Activated naive CD8-positive, alpha-beta T cell (primary cell): ENCODE measurements at regions not wholly inside any gene's neighbourhood (a gene's known extent, or its start where the extent isn't known, plus 50 kb on each side); places are given as distances from the start of the nearest gene placed in this dataset.

ENCODE experiments used
- H3K27ac Mint-ChIP-seq: one replicate; pipeline ENCODE4 v1.8.0; 2021; ENCODE audit warnings: mixed read lengths
- H3K27me3 Mint-ChIP-seq: one replicate; pipeline ENCODE4 v1.8.0; 2021; ENCODE audit warnings: mixed read lengths
- H3K36me3 Mint-ChIP-seq: one replicate; pipeline ENCODE4 v1.8.0; 2021; ENCODE audit warnings: mixed read lengths
- H3K4me1 Mint-ChIP-seq: one replicate; pipeline ENCODE4 v1.8.0; 2021; ENCODE audit warnings: low read depth, mixed read lengths
- H3K4me3 Mint-ChIP-seq: one replicate; pipeline ENCODE4 v1.8.0; 2021; ENCODE audit warnings: mild to moderate bottlenecking, mixed read lengths
- H3K9me3 Mint-ChIP-seq: one replicate; pipeline ENCODE4 v1.8.0; 2021; ENCODE audit warnings: low read depth, mixed read lengths

GRCh38 chr4:14361084-14361483 lies 641.2 kb upstream of the CPEB2 start:
- Mint-ChIP-seq H3K27ac (no peak overlapping the region), H3K27me3 (no peaks in the 10 kb centered on the region), H3K4me3 (no peak overlapping the region), H3K9me3 (no peaks in the 10 kb centered on the region), H3K36me3 (no peaks in the 10 kb centered on the region), H3K4me1 (no peaks in the 10 kb centered on the region)

GRCh38 chr4:14362385-14362784 lies 639.9 kb upstream of the CPEB2 start:
- Mint-ChIP-seq H3K27me3 (no peaks in the 10 kb centered on the region), H3K4me3 (no peak overlapping the region), H3K27ac (no peak overlapping the region), H3K9me3 (no peaks in the 10 kb centered on the region), H3K36me3 (no peaks in the 10 kb centered on the region), H3K4me1 (no peaks in the 10 kb centered on the region)

- Mint-ChIP-seq H3K27me3 (no peaks in the 10 kb centered on the region), H3K4me3 (no peak overlapping the region)
Observed at GRCh38 chr4:14364953-14365536, 637.2 kb upstream of the CPEB2 start.

GRCh38 chr4:14368391-14368790 lies 633.9 kb upstream of the CPEB2 start:
- no peak overlapping the region for H3K27ac Mint-ChIP-seq
- H3K9me3 Mint-ChIP-seq = no peaks in the 10 kb centered on the region
- H3K4me1 Mint-ChIP-seq = no peaks in the 10 kb centered on the region
- H3K27me3 Mint-ChIP-seq = no peaks in the 10 kb centered on the region
- H3K4me3 Mint-ChIP-seq = no peak overlapping the region
- no peaks in the 10 kb centered on the region for H3K36me3 Mint-ChIP-seq

More at GRCh38 chr4:14364953-14365536, 637.2 kb upstream of the CPEB2 start:
- no peaks in the 10 kb centered on the region for H3K4me1 Mint-ChIP-seq
- no peaks in the 10 kb centered on the region for H3K9me3 Mint-ChIP-seq
- no peak overlapping the region for H3K27ac Mint-ChIP-seq
- H3K36me3 Mint-ChIP-seq = no peaks in the 10 kb centered on the region

GRCh38 chr4:14371131-14371530 lies 631.1 kb upstream of the CPEB2 start:
- Mint-ChIP-seq H3K36me3 (no peaks in the 10 kb centered on the region), H3K4me3 (no peak overlapping the region), H3K4me1 (no peaks in the 10 kb centered on the region), H3K27me3 (no peaks in the 10 kb centered on the region), H3K27ac (no peak overlapping the region), H3K9me3 (no peaks in the 10 kb centered on the region)

- Mint-ChIP-seq H3K4me1 (no peaks in the 10 kb centered on the region), H3K4me3 (no peak overlapping the region), H3K27me3 (no peaks in the 10 kb centered on the region), H3K9me3 (no peaks in the 10 kb centered on the region), H3K36me3 (no peaks in the 10 kb centered on the region), H3K27ac (no peak overlapping the region)
Observed at GRCh38 chr4:14375816-14376215, 626.5 kb upstream of the CPEB2 start.

- Mint-ChIP-seq H3K27me3 (no peaks in the 10 kb centered on the region), H3K4me3 (no peak overlapping the region), H3K36me3 (no peaks in the 10 kb centered on the region), H3K9me3 (no peaks in the 10 kb centered on the region), H3K4me1 (no peaks in the 10 kb centered on the region), H3K27ac (no peak overlapping the region)
Observed at GRCh38 chr4:14379183-14379582, 623.1 kb upstream of the CPEB2 start.

- no peak overlapping the region for H3K4me3 Mint-ChIP-seq
- H3K4me1 Mint-ChIP-seq = no peaks in the 10 kb centered on the region
- H3K36me3 Mint-ChIP-seq = no peaks in the 10 kb centered on the region
- no peak overlapping the region for H3K27ac Mint-ChIP-seq
- peaks cover 3% of the 10 kb centered on the region for H3K27me3 Mint-ChIP-seq
- H3K9me3 Mint-ChIP-seq = no peaks in the 10 kb centered on the region
Observed at GRCh38 chr4:14383652-14384051, 618.6 kb upstream of the CPEB2 start.

GRCh38 chr4:14384824-14385223 lies 617.5 kb upstream of the CPEB2 start:
- H3K4me1 Mint-ChIP-seq = no peaks in the 10 kb centered on the region
- no peak overlapping the region for H3K27ac Mint-ChIP-seq
- no peaks in the 10 kb centered on the region for H3K36me3 Mint-ChIP-seq
- H3K9me3 Mint-ChIP-seq = no peaks in the 10 kb centered on the region
- H3K27me3 Mint-ChIP-seq = peaks cover 3% of the 10 kb centered on the region
- no peak overlapping the region for H3K4me3 Mint-ChIP-seq

GRCh38 chr4:14386196-14386595 lies 616.1 kb upstream of the CPEB2 start:
- H3K36me3 Mint-ChIP-seq = no peaks in the 10 kb centered on the region
- no peaks in the 10 kb centered on the region for H3K9me3 Mint-ChIP-seq
- no peak overlapping the region for H3K4me3 Mint-ChIP-seq
- H3K27me3 Mint-ChIP-seq = peaks cover 3% of the 10 kb centered on the region
- H3K27ac Mint-ChIP-seq = no peak overlapping the region
- no peaks in the 10 kb centered on the region for H3K4me1 Mint-ChIP-seq

GRCh38 chr4:14387647-14388046 lies 614.6 kb upstream of the CPEB2 start:
- no peaks in the 10 kb centered on the region for H3K9me3 Mint-ChIP-seq
- no peaks in the 10 kb centered on the region for H3K36me3 Mint-ChIP-seq
- no peak overlapping the region for H3K4me3 Mint-ChIP-seq
- peaks cover 5% of the 10 kb centered on the region for H3K27me3 Mint-ChIP-seq
- H3K27ac Mint-ChIP-seq = no peak overlapping the region
- no peaks in the 10 kb centered on the region for H3K4me1 Mint-ChIP-seq

GRCh38 chr4:14392378-14392777 lies 609.9 kb upstream of the CPEB2 start:
- H3K27ac Mint-ChIP-seq = no peak overlapping the region
- peaks cover 3% of the 10 kb centered on the region for H3K27me3 Mint-ChIP-seq
- no peak overlapping the region for H3K4me3 Mint-ChIP-seq
- no peaks in the 10 kb centered on the region for H3K4me1 Mint-ChIP-seq
- H3K9me3 Mint-ChIP-seq = no peaks in the 10 kb centered on the region
- no peaks in the 10 kb centered on the region for H3K36me3 Mint-ChIP-seq

GRCh38 chr4:14396183-14396582 lies 606.1 kb upstream of the CPEB2 start:
- Mint-ChIP-seq H3K27me3 (peaks cover 3% of the 10 kb centered on the region), H3K9me3 (no peaks in the 10 kb centered on the region), H3K36me3 (no peaks in the 10 kb centered on the region), H3K4me3 (no peak overlapping the region), H3K4me1 (no peaks in the 10 kb centered on the region), H3K27ac (no peak overlapping the region)

GRCh38 chr4:14399848-14400247 lies 602.4 kb upstream of the CPEB2 start:
- no peaks in the 10 kb centered on the region for H3K4me1 Mint-ChIP-seq
- no peak overlapping the region for H3K4me3 Mint-ChIP-seq
- peaks cover 3% of the 10 kb centered on the region for H3K27me3 Mint-ChIP-seq
- peaks cover 9% of the 10 kb centered on the region for H3K9me3 Mint-ChIP-seq
- H3K27ac Mint-ChIP-seq = no peak overlapping the region
- H3K36me3 Mint-ChIP-seq = no peaks in the 10 kb centered on the region

- H3K36me3 Mint-ChIP-seq = no peaks in the 10 kb centered on the region
- H3K27ac Mint-ChIP-seq = no peak overlapping the region
- H3K4me3 Mint-ChIP-seq = no peak overlapping the region
- peaks cover 3% of the 10 kb centered on the region for H3K27me3 Mint-ChIP-seq
- peaks cover 9% of the 10 kb centered on the region for H3K9me3 Mint-ChIP-seq
- H3K4me1 Mint-ChIP-seq = no peaks in the 10 kb centered on the region
Observed at GRCh38 chr4:14400307-14400706, 602.0 kb upstream of the CPEB2 start.

- no peak overlapping the region for H3K4me3 Mint-ChIP-seq
- H3K9me3 Mint-ChIP-seq = peaks cover 9% of the 10 kb centered on the region
- H3K4me1 Mint-ChIP-seq = no peaks in the 10 kb centered on the region
- H3K27ac Mint-ChIP-seq = no peak overlapping the region
- peaks cover 3% of the 10 kb centered on the region for H3K27me3 Mint-ChIP-seq
- H3K36me3 Mint-ChIP-seq = no peaks in the 10 kb centered on the region
Observed at GRCh38 chr4:14403132-14403531, 599.1 kb upstream of the CPEB2 start.
